ENCODE measurements at regions not wholly inside any gene's neighbourhood (a gene's known extent, or its start where the extent isn't known, plus 50 kb on each side); places are given as distances from the start of the nearest gene placed in this dataset.

GRCh38 chr9:107888773-107889227 is 399.2 kb upstream of the KLF4 start:
- no peak overlapping the region for H3K4me3 ChIP-seq (ENCODE audit: low read depth, low read length)
- no peak for DNase-seq (ENCODE audit: low read depth)

DNA sequence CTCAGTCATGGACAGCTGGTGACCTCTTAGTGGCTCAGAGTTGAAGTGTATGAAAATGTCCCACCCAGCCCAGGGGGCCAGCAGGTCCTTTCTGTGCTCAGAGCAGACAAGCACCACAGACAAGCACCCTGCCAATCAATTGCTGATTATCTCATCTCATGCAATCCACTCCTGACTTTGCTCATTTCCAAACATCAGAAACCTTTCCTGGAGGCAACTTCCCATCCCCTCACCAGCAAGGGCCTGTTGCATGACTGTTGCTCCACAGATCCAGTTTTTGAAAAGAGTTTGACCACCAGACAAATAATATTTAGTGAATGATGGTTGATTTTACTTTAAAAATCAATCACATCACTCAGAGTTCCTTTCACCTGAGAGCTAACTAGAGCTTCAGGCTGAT is 397.3 kb upstream of the KLF4 start:
- DNase-seq (ENCODE audit: low read depth) = no peak
- H3K4me3 ChIP-seq (ENCODE audit: low read depth, low read length) = no peak overlapping the region

DNA sequence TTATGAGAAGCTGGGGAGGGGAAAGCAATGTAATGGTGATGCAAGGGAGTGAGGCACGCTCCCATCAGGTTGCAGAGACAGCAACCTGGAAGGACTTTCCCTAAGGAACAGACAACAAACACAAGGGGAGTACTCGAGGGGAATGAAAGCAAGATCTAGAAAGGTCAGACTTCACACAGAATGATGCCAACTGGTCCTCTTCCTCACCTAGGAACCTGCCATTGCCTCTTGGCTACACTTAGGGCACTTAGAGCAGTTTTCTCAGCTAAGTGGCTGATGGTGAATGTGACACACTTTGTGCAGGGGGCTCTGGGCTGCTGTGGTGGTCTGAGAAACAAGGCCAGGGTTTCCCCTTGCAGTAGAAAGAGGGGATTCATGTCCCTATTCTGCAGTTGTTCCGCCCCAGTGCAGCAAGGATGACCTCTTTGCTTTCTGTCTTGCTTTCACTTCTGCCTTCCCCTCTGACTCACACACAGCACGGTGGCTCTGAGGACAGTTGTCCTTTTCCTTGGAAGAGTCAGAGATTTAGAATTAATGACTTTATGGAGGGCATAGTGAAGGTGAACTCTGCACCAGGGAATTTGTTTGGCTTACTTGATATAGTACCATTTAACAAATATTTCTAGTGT is 394.0 kb upstream of the KLF4 start:
- DNase-seq (ENCODE audit: low read depth) = no peak
- no peak overlapping the region for H3K4me3 ChIP-seq (ENCODE audit: low read depth, low read length)

- H3K4me3 ChIP-seq (ENCODE audit: low read depth, low read length) = no peak overlapping the region
- DNase-seq (ENCODE audit: low read depth) = no peak
Measured at GRCh38 chr9:107881626-107882300, 392.2 kb upstream of the KLF4 start.

DNA sequence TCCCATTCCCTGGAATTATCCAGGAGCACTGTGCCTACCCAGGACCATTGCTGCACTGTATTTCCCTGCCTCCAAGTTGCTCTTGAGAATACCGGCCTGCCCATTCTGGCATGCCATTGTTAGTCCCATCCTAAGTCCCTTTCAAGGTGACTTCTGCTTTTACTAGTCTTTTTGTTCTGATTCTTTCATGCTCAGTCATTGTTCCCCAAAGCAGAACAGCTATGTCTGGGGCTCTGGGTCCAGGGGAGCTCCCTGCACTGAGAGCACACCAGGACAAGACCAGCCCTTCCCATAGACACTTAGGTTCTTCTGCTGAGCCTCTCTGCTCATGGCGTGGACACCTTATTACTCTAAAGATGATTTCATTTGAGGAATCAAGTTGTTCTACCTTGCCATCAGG is 388.9 kb upstream of the KLF4 start:
- no peak overlapping the region for H3K4me3 ChIP-seq (ENCODE audit: low read depth, low read length)
- DNase-seq (ENCODE audit: low read depth) = no peak

GRCh38 chr9:107875571-107875980 is 386.0 kb upstream of the KLF4 start:
- no peak overlapping the region for H3K4me3 ChIP-seq (ENCODE audit: low read depth, low read length)
- no peak for DNase-seq (ENCODE audit: low read depth)

DNA sequence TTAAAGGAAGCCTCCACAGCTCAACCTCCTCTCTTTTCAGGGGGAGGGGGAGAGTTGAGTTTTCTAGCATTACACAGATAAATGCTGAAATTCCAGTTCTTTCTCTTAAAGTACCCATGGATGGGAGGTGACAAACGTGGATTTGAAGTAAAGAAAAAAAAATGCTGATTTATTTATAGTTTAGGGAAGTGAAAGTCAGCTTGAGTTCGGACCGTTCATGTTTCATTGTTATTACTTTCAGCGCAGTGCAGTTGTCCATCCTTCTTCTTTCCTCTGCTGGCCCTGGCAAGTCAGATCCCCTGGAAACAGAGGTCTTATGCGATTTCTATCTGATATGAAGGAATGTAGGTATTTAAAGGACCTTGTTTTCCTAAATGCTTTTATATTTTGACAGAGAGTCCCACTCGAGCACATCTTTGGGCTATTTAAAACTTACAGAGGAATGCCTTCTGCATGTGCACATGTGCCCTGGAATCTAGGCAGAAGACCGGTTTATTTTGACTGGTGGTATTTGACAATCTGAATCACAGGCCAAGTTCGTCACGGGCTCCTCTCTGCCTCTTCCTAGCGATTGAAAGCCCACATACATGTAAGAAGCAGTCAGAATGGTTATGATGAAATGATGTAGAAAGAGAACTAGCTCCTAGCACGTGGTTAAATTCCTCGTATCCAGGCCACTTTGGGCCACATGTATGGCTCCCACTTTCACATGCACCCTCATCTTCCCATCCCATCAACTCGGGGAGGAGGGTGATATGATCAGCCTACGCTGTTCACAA is 385.2 kb upstream of the KLF4 start:
- no peak for DNase-seq (ENCODE audit: low read depth)
- no peak overlapping the region for H3K4me3 ChIP-seq (ENCODE audit: low read depth, low read length)

GRCh38 chr9:107874137-107874536 is 384.6 kb upstream of the KLF4 start:
- DNase-seq (ENCODE audit: low read depth) = no peak
- no peak overlapping the region for H3K4me3 ChIP-seq (ENCODE audit: low read depth, low read length)

DNA sequence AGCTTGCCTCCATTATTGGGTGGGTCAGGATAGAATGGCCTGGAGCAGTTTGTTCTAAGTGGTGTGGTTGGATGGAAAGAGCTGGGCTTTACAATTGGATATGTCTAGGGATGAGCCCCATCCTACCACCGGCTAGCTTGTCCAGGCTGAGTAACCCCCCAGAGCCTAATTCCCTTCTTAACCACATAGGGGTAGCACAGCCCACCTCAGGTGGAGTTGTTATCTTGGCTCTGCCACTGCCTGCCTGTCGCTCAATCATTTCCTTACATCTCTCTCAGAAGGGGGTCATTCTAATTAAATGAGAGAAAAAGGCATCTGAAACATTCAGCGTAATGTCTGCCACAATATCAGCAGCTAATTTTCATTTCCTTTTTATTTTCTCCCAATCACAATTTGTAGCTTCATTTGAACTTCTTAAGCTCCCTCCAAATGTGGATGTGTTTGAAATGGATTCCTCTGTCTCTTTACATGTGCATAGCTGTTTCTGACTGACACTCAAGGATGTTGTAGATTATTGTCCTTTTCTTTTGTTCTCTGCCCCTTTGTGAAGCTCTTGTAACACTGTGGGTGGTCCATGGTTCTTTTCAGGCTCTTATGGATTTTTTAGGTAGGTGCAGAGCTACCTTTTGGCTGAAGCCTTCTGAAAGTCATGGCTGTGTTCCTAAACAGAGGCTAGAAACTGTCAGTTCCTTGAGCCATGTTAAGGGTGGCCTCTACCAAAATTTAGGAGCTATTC is 383.1 kb upstream of the KLF4 start:
- DNase-seq (ENCODE audit: low read depth) = no peak
- no peak overlapping the region for H3K4me3 ChIP-seq (ENCODE audit: low read depth, low read length)

DNA sequence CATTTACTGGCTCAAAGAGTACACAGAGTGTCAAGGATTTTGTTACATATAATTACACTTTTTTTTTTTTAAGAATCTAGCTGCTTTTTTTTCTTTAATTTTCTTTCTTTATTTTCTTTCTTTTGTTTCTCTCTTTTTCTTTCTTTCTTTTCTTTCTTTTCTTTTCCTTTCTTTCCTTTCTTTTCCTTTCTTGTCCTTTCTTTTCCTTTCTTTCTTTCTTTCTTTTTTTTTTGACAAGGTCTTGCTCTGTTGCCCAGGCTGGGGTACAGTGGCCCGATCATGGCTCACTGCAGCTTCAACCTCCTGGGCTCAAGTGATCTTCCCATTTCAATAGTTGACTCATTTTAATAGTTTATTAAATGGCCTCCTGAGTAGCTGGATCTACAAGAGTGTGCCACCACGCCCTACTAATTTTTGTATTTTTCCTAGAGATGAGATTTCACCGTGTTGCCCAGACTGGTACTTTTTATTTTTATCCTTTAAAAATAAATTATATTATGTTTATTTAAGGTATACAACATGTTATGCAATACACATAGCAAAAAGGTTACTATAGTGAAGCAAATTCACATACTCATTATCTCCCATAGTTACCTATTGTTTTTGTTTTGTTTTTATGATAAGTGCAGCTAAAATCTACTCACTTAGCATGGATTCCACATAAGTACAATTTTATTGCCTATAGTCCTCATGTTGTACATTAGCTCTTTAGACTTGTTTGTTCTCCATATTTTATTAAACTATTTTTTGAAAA is 381.5 kb upstream of the KLF4 start:
- no peak for DNase-seq (ENCODE audit: low read depth)
- no peak overlapping the region for H3K4me3 ChIP-seq (ENCODE audit: low read depth, low read length)

- no peak overlapping the region for H3K4me3 ChIP-seq (ENCODE audit: low read depth, low read length)
- DNase-seq (ENCODE audit: low read depth) = no peak
Measured at GRCh38 chr9:107870221-107870620, 380.7 kb upstream of the KLF4 start.

- H3K4me3 ChIP-seq (ENCODE audit: low read depth, low read length) = no peak overlapping the region
Measured at GRCh38 chr9:107869111-107869510, 379.5 kb upstream of the KLF4 start.

DNA sequence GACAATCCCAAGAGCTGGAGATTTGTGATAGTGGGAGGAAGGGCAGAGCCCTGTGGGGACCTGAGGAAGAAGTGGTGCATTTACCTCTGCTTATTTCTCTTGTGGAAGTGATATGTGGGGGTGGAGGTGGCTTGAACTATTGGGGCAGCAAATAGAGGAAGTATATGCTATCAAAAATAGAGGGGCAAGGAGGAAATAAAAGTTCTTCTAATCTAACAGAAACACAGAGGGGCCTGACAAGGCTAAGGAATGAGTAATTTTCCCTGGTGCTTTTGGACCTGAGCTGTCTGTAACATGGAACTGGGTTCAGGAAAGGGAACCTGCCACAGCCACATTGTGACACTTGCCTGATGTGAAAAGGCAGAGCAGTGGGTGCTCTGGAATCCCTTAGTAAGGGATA is 378.6 kb upstream of the KLF4 start:
- H3K4me3 ChIP-seq (ENCODE audit: low read depth, low read length) = no peak overlapping the region
- no peak for DNase-seq (ENCODE audit: low read depth)

More at GRCh38 chr9:107869111-107869510, 379.5 kb upstream of the KLF4 start:
- no peak for DNase-seq (ENCODE audit: low read depth)

- H3K4me3 ChIP-seq (ENCODE audit: low read depth, low read length) = no peak overlapping the region
- no peak for DNase-seq (ENCODE audit: low read depth)
Measured at GRCh38 chr9:107867738-107868137, 378.2 kb upstream of the KLF4 start.

DNA sequence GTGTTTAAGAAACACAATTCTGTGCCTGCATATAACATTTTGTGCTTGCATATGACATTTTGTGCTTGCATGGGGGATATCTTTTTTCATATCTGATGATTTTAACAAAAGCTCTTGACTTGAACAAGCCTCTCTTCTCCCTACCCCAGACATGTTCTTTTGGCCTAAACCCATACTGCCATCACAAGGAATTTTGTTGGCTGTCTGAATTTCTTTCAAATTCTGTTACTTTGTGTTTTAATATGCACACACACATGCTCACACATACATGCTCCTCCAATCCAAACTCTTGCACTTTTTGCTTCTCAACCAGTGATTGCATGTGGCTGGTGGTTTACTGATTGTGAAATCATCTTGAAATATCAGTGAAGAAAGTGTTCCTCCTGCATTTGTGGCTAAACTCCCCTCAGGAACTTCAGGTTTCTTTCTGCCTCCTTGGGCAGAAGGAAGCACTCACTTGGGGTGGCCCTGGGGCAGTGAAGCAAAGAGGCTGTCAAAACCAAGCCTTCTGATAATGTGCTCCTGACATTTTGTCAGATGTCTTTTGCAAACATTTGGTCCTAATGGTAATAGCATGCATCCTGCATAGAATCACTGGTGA is 377.2 kb upstream of the KLF4 start:
- no peak overlapping the region for H3K4me3 ChIP-seq (ENCODE audit: low read depth, low read length)
- DNase-seq (ENCODE audit: low read depth) = peak; percentile 32

GRCh38 chr9:107863396-107863795 is 373.8 kb upstream of the KLF4 start:
- no peak for DNase-seq (ENCODE audit: low read depth)
- no peak overlapping the region for H3K4me3 ChIP-seq (ENCODE audit: low read depth, low read length)

DNA sequence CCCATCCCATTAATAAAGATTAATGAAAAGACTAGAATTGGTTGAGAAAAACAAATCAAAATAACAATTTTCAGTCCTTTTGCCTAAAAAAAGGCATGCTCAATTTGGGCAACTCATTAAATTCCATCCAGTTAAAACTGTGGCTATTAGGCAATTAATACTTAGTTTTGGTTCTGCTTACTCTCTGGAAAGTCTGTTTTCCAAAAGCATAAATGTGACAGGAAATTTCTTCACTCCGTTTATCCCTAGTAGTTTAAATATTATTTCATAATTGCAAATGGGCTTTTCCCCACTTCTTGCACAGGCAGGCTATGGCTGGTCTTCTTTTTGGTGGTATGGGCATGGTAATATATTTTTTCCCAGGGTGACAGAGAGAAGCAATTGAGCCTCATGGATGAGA is 373.3 kb upstream of the KLF4 start:
- no peak for DNase-seq (ENCODE audit: low read depth)
- H3K4me3 ChIP-seq (ENCODE audit: low read depth, low read length) = no peak overlapping the region

DNA sequence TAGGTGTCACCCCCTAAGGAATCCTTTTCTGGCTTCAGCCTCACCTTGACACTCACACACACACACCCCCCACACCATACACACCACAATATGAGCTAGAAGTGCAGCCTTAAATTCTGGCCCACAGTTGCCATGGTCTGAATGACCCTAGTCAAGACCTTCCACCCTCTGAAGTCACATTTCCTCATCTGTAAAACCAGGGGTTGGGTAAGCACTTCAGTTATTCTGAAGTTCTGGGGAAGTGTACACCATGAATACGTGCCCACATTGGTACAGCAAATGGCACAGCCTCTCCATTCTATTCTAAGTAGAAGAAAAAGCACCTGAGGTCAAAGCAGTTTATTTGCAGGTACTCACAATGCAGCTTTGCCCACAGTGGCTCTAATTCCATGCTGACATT is 372.8 kb upstream of the KLF4 start:
- no peak for DNase-seq (ENCODE audit: low read depth)

GRCh38 chr9:107861075-107861474 is 371.5 kb upstream of the KLF4 start:
- H3K4me3 ChIP-seq (ENCODE audit: low read depth, low read length) = no peak overlapping the region
- no peak for DNase-seq (ENCODE audit: low read depth)

More for the DNA sequence above, 372.8 kb upstream of the KLF4 start:
- no peak overlapping the region for H3K4me3 ChIP-seq (ENCODE audit: low read depth, low read length)

Data from skeletal muscle cell (primary cell).